Heart left ventricle (tissue), 16 donors: ENCODE measurements at regions not wholly inside any gene's neighbourhood (a gene's known extent, or its start where the extent isn't known, plus 50 kb on each side); places are given as distances from the start of the nearest gene placed in this dataset.

Experiments
- ATAC-seq, 4 donors: fragments of 200-7000 bp; cut with Tn5 transposase; one replicate each; pipeline ENCODE4 v1.9.1; 2020 to 2022; ENCODE audit warnings: moderate library complexity in 4 of 4, mild to moderate bottlenecking in 3 of 4, moderate number of reproducible peaks in 1 of 4
- DNase-seq, 5 donors: peaks; one replicate each; pipeline ENCODE4 v3.0.0-alpha.2; 2020
- H3K27ac ChIP-seq, 12 donors: fragments of 200-600 bp; sonication (generic) in 4 of 12; one replicate each; pipeline versions ENCODE4 v1.5.0 to v1.8.0; 2016 to 2022; ENCODE audit warnings: mild to moderate bottlenecking in 2 of 12
- H3K27me3 ChIP-seq, 9 donors: fragments of 200-600 bp; sonication (generic) in 2 of 9; one replicate each; pipeline versions ENCODE4 v1.5.1 to v1.8.0; 2016 to 2022; ENCODE audit warnings: mild to moderate bottlenecking in 3 of 9
- H3K36me3 ChIP-seq, 9 donors: fragments of 200-600 bp; sonication (generic) in 2 of 9; one replicate each; pipeline versions ENCODE4 v1.5.0 to v1.8.0; 2018 to 2022; ENCODE audit warnings: mild to moderate bottlenecking in 2 of 9
- H3K4me1 ChIP-seq, 12 donors: fragments of 200-600 bp; sonication (generic) in 4 of 12; one replicate each; pipeline versions ENCODE4 v1.5.0 to v1.8.0; 2016 to 2022; ENCODE audit warnings: mild to moderate bottlenecking in 3 of 12
- H3K4me3 ChIP-seq, 12 donors: fragments of 200-600 bp; sonication (generic) in 4 of 12; one replicate each; pipeline versions ENCODE4 v1.5.0 to v1.8.0; 2017 to 2022; ENCODE audit warnings: mild to moderate bottlenecking in 9 of 12, moderate library complexity in 4 of 12
- H3K9me3 ChIP-seq, 12 donors: fragments of 200-600 bp; sonication (generic) in 4 of 12; one replicate each; pipeline versions ENCODE4 v1.5.0 to v1.8.0; 2016 to 2022; ENCODE audit warnings: mild to moderate bottlenecking in 1 of 12
- CTCF ChIP-seq, 12 donors: fragments of 200-600 bp; sonication (generic) in 4 of 12; IDR thresholded peaks; one replicate each; pipeline versions ENCODE4 v1.5.0 to v1.8.0; 2018 to 2022; ENCODE audit warnings: antibody characterized with exemption in 12 of 12, mild to moderate bottlenecking in 5 of 12
- POLR2A ChIP-seq, 2 donors: fragments of 450-650 bp; IDR thresholded peaks; one replicate each; pipeline ENCODE4 v1.6.1; 2017; ENCODE audit warnings: antibody characterized with exemption in 2 of 2, mild to moderate bottlenecking in 2 of 2, moderate library complexity in 2 of 2
- WGBS, 4 donors: extraction: QIAGEN DNeasy Blood & Tissue Kit in 2 of 4; methylation state at CpG; one replicate each; pipeline versions ENCODE4 v1.1.5 to v1.1.7; 2013 to 2018; 5-methylcytosine and 5-hydroxymethylcytosine counted together
- intact Hi-C, 10 donors: fragments of 100-400 bp; cut with DNase I; formaldehyde crosslinking; loops; one replicate each; pipeline versions ENCODE4 v1.11.1 to v1.14.2; 2022
- donor health status: ischemic (EF 13 %, LVEDD 7.1; RV severe dilation, severe dysfunction).
- donor health status: healthy with polysubstance abuse.
- donor health status: DM: no; HTN: yes; CAD: no.
- donor health status: DM: no; HTN: no; CAD: no.
- donor health status: ischemic (EF 25% LVEDD 6.9; RV normal size, moderate dysfunction).
- donor health status: ischemic (EF 25% LVEDD 5.7; RV mildly dilated, moderate dysfunction).
- donor health status: healthy.
- donor health status: DM: yes; HTN: yes; CAD: no.
- donor health status: ischemic (EF 35%, LVEDD 5.7; RV mildly dilated, moderate dysfunction).
- donor health status: nonischemic (EF 11% LVEDD 7.7; RV severe dilation, severe dysfunction).
- donor health status: DM: yes; HTN: yes; CAD: no.
- donor health status: PGD.
- donor health status: ischemic (EF 29% LVEDD 5.4; RV normal size, mild dysfunction).
- donor health status: nonischemic (EF 23%, LVEDD 6.1; RV moderate dilation, normal function).

GRCh38 chr6:144886682-144887081 lies 601.5 kb downstream of the UTRN start:
- DNase-seq (no peak), ATAC-seq (no peak)
- no peak overlapping the region for H3K27ac ChIP-seq
- intact Hi-C loops = no loop called here
- H3K27me3 ChIP-seq = no peaks in the 10 kb centered on the region
- WGBS, 4 donors = 3 to 18% (median 11%) methylated on average over 1 of the region's 1 CpG
- H3K9me3 ChIP-seq = peaks cover 0 to 3% (median 0%) of the 10 kb centered on the region in 12 donors
- TF ChIP-seq POLR2A (IDR thresholded peaks at IDR 0.05) = no peak
- TF ChIP-seq CTCF (IDR thresholded peaks at IDR 0.05) = no peak
- H3K4me1 ChIP-seq = no peaks in the 10 kb centered on the region
- H3K4me3 ChIP-seq = no peak overlapping the region
- no peaks in the 10 kb centered on the region for H3K36me3 ChIP-seq

- DNase-seq (no peak), ATAC-seq (no peak)
- H3K4me3 ChIP-seq = no peak overlapping the region
- peaks cover 0 to 3% (median 0%) of the 10 kb centered on the region in 12 donors for H3K9me3 ChIP-seq
- WGBS, 4 donors = 50 to 100% (median 85%) methylated on average over 1 of the region's 1 CpG
- intact Hi-C loops = no loop called here
- no peaks in the 10 kb centered on the region for H3K27me3 ChIP-seq
- H3K27ac ChIP-seq = no peak overlapping the region
- TF ChIP-seq CTCF (IDR thresholded peaks at IDR 0.05) (no peak), POLR2A (IDR thresholded peaks at IDR 0.05) (no peak)
- H3K36me3 ChIP-seq = no peaks in the 10 kb centered on the region
- no peaks in the 10 kb centered on the region for H3K4me1 ChIP-seq
Measured at GRCh38 chr6:144888621-144889020, 603.5 kb downstream of the UTRN start.

- DNase-seq = no peak
- ATAC-seq = no peak
- H3K27ac ChIP-seq = no peak overlapping the region
- no peak for TF ChIP-seq CTCF (IDR thresholded peaks at IDR 0.05)
- no peaks in the 10 kb centered on the region for H3K27me3 ChIP-seq
- H3K9me3 ChIP-seq = no peaks in the 10 kb centered on the region
- no peaks in the 10 kb centered on the region for H3K36me3 ChIP-seq
- no peaks in the 10 kb centered on the region for H3K4me1 ChIP-seq
- no peak overlapping the region for H3K4me3 ChIP-seq
- WGBS, 4 donors = 42 to 59% (median 49%) methylated on average over 2 of the region's 2 CpGs
- intact Hi-C loops = no loop called here
Measured at GRCh38 chr6:144893680-144894151, 608.6 kb downstream of the UTRN start.

- Histone ChIP-seq H3K36me3 (no peaks in the 10 kb centered on the region), H3K27ac (no peak overlapping the region), H3K27me3 (no peaks in the 10 kb centered on the region), H3K9me3 (no peaks in the 10 kb centered on the region), H3K4me3 (no peak overlapping the region), H3K4me1 (no peaks in the 10 kb centered on the region)
- 81 to 92% (median 88%) methylated on average over 2 of the region's 2 CpGs for WGBS, 4 donors
- TF ChIP-seq CTCF (IDR thresholded peaks at IDR 0.05) (no peak), POLR2A (IDR thresholded peaks at IDR 0.05) (no peak)
- DNase-seq = no peak
- no peak for ATAC-seq
- intact Hi-C loops = no loop called here
Measured at GRCh38 chr6:144894240-144894639, 609.1 kb downstream of the UTRN start.
